Liver (tissue), 8 donors: ENCODE measurements at regions not wholly inside any gene's neighbourhood (a gene's known extent, or its start where the extent isn't known, plus 50 kb on each side); places are given as distances from the start of the nearest gene placed in this dataset.

ENCODE experiments used
- DNase-seq: peaks from one replicate; pipeline ENCODE4 v3.0.0-alpha.2; 2017; ENCODE audit warnings: low spot score
- H3K27ac ChIP-seq, 2 donors: one replicate each; pipeline ENCODE4 v1.7.0; 2013; ENCODE audit warnings: inconsistent platforms in 2 of 2, low read length in 2 of 2, control low read depth in 1 of 2, low read depth in 1 of 2, mild to moderate bottlenecking in 1 of 2
- H3K27me3 ChIP-seq, 4 donors: one replicate each; pipeline versions ENCODE4 v1.6.1 to v1.7.0; 2013; ENCODE audit warnings: low read length in 3 of 4, inconsistent platforms in 1 of 4, mild to moderate bottlenecking in 1 of 4, moderate library complexity in 1 of 4; ENCODE audit not compliant: control insufficient read depth in 4 of 4, insufficient read depth in 4 of 4
- H3K36me3 ChIP-seq, 4 donors: one replicate each; pipeline versions ENCODE4 v1.6.1 to v1.7.0; 2013; ENCODE audit warnings: low read length in 3 of 4, mild to moderate bottlenecking in 3 of 4, low read depth in 1 of 4, moderate library complexity in 1 of 4; ENCODE audit not compliant: control insufficient read depth in 4 of 4, insufficient read depth in 3 of 4
- H3K4me1 ChIP-seq, 4 donors: one replicate each; pipeline versions ENCODE4 v1.6.1 to v1.7.0; 2013; ENCODE audit warnings: low read length in 3 of 4, mild to moderate bottlenecking in 3 of 4, moderate library complexity in 1 of 4; ENCODE audit not compliant: control insufficient read depth in 4 of 4, insufficient read depth in 4 of 4
- H3K4me3 ChIP-seq, 3 donors: one replicate each; pipeline versions ENCODE4 v1.6.1 to v1.7.0; 2013; ENCODE audit warnings: low read length in 3 of 3, control low read depth in 1 of 3, low read depth in 1 of 3, mild to moderate bottlenecking in 1 of 3
- H3K9ac ChIP-seq, 2 donors: one replicate each; pipeline ENCODE4 v1.7.0; 2013; ENCODE audit warnings: low read length in 2 of 2, mild to moderate bottlenecking in 2 of 2, moderate library complexity in 2 of 2, control low read depth in 1 of 2, low read depth in 1 of 2
- H3K9me3 ChIP-seq, 4 donors: one replicate each; pipeline versions ENCODE4 v1.6.1 to v1.7.0; 2013; ENCODE audit warnings: low read length in 3 of 4; ENCODE audit not compliant: control insufficient read depth in 4 of 4
- ATF3 ChIP-seq: IDR thresholded peaks from 2 replicates; pipeline ENCODE4 v1.6.1; 2016; ENCODE audit warnings: antibody characterized with exemption
- EGR1 ChIP-seq, 2 donors: IDR thresholded peaks; 2 replicates each; pipeline ENCODE4 v1.6.1; 2016 to 2018; ENCODE audit warnings: antibody characterized with exemption in 2 of 2, low read depth in 2 of 2
- FOXA1 ChIP-seq: IDR thresholded peaks from 2 replicates; pipeline ENCODE4 v1.6.1; 2016; ENCODE audit warnings: antibody characterized with exemption
- FOXA2 ChIP-seq: IDR thresholded peaks from 2 replicates; pipeline ENCODE4 v1.6.1; 2016; ENCODE audit warnings: antibody characterized with exemption
- HNF4A ChIP-seq, 2 donors: conservative IDR thresholded peaks; 2 replicates each; pipeline ENCODE4 v1.6.1; 2016; ENCODE audit warnings: antibody characterized with exemption in 2 of 2, mild to moderate bottlenecking in 2 of 2
- HNF4G ChIP-seq: IDR thresholded peaks from 2 replicates; pipeline ENCODE4 v1.6.1; 2016; ENCODE audit warnings: antibody characterized with exemption
- JUND ChIP-seq, 2 donors: IDR thresholded peaks; 2 replicates each; pipeline ENCODE4 v1.6.1; 2016; ENCODE audit warnings: antibody characterized with exemption in 2 of 2
- NR2F2 ChIP-seq: IDR thresholded peaks from 2 replicates; pipeline ENCODE4 v1.6.1; 2016; ENCODE audit warnings: antibody characterized with exemption
- RAD21 ChIP-seq, 2 donors: IDR thresholded peaks; 2 replicates each; pipeline ENCODE4 v1.6.1; 2016; ENCODE audit warnings: antibody characterized with exemption in 2 of 2, mild to moderate bottlenecking in 2 of 2
- RXRA ChIP-seq, 2 donors: IDR thresholded peaks; 2 replicates each; pipeline ENCODE4 v1.6.1; 2017 to 2018; ENCODE audit warnings: antibody characterized with exemption in 2 of 2, mild to moderate bottlenecking in 1 of 2
- SP1 ChIP-seq: IDR thresholded peaks from 2 replicates; pipeline ENCODE4 v1.6.1; 2018; ENCODE audit warnings: antibody characterized with exemption, mild to moderate bottlenecking
- TAF1 ChIP-seq: conservative IDR thresholded peaks from 2 replicates; pipeline ENCODE4 v1.6.1; 2016; ENCODE audit warnings: antibody characterized with exemption, mild to moderate bottlenecking
- YY1 ChIP-seq: IDR thresholded peaks from 2 replicates; pipeline ENCODE4 v1.6.1; 2016; ENCODE audit warnings: antibody characterized with exemption, mild to moderate bottlenecking
- WGBS: extraction: QIAGEN DNeasy Blood & Tissue Kit; methylation state at CpG from one replicate; pipeline ENCODE4 v1.1.7; 2013; 5-methylcytosine and 5-hydroxymethylcytosine counted together
- TF ChIP-seq, protein P1 (sequence below): fragments of 150-350 bp; IDR thresholded peaks from 2 replicates; pipeline ENCODE4 v1.5.1; 2017; ENCODE audit warnings: improper control_type of control experiment, low read depth, low read length; ENCODE audit not compliant: missing input control
- TF ChIP-seq, protein P2 (sequence below): IDR thresholded peaks from 2 replicates; pipeline ENCODE4 v1.6.1; 2016; ENCODE audit warnings: antibody characterized with exemption
- TF ChIP-seq, protein P3 (sequence below): IDR thresholded peaks from 2 replicates; pipeline ENCODE4 v1.6.1; 2016; ENCODE audit warnings: antibody characterized with exemption
- donor health status: healthy.
- donor health status: healthy.
- donor health status: healthy.
- donor health status: healthy.
- donor health status: healthy.

- TF ChIP-seq, protein P1, sequence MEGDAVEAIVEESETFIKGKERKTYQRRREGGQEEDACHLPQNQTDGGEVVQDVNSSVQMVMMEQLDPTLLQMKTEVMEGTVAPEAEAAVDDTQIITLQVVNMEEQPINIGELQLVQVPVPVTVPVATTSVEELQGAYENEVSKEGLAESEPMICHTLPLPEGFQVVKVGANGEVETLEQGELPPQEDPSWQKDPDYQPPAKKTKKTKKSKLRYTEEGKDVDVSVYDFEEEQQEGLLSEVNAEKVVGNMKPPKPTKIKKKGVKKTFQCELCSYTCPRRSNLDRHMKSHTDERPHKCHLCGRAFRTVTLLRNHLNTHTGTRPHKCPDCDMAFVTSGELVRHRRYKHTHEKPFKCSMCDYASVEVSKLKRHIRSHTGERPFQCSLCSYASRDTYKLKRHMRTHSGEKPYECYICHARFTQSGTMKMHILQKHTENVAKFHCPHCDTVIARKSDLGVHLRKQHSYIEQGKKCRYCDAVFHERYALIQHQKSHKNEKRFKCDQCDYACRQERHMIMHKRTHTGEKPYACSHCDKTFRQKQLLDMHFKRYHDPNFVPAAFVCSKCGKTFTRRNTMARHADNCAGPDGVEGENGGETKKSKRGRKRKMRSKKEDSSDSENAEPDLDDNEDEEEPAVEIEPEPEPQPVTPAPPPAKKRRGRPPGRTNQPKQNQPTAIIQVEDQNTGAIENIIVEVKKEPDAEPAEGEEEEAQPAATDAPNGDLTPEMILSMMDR: no peak
- TF ChIP-seq EGR1 (IDR thresholded peaks at IDR 0.05; ENCODE audit: low read depth in 2 of 2) (no peak), HNF4G (no peak), FOXA2 (no peak), RXRA (IDR thresholded peaks at IDR 0.05) (no peak), ATF3 (no peak), TAF1 (no peak), YY1 (no peak), NR2F2 (no peak)
- TF ChIP-seq, protein P2, sequence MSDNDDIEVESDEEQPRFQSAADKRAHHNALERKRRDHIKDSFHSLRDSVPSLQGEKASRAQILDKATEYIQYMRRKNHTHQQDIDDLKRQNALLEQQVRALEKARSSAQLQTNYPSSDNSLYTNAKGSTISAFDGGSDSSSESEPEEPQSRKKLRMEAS: no peak
Measured at GRCh38 chr2:147711031-147711430, 133.8 kb upstream of the ACVR2A start (continued).

DNA sequence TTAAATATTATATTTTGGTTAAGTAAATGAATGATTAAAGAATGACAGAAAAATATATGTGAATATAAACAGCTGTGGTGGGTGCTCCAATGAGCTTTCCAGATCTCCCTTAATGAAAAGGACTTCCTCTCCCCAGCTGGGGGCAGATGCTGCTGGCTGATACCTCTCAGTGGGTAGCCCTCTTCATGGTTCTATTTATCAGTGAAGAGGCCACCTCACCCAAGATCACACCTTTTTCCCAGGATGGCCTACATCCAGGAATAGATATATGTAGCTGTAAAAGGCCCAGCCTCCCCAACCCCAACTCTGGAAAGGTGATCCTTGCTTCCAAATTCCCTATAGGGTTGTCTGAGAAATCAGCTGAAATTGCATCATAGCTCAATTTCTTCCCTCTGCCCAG lies 135.2 kb upstream of the ACVR2A start:
- no peak for DNase-seq
- H3K27me3 ChIP-seq: no peaks in the 10 kb centered on the region
- no peaks in the 10 kb centered on the region for H3K4me1 ChIP-seq
- H3K27ac ChIP-seq: no peak overlapping the region
- H3K9ac ChIP-seq: no peak overlapping the region
- H3K9me3 ChIP-seq: no peaks in the 10 kb centered on the region
- H3K4me3 ChIP-seq: no peak overlapping the region
- TF ChIP-seq, protein P2: no peak
- TF ChIP-seq HNF4A (conservative IDR thresholded peaks at IDR 0.05): no peak
- no peak for TF ChIP-seq EGR1 (IDR thresholded peaks at IDR 0.05; ENCODE audit: low read depth in 2 of 2)
- no peak for TF ChIP-seq HNF4G
- no peak for TF ChIP-seq SP1
- no peaks in the 10 kb centered on the region for H3K36me3 ChIP-seq

DNA sequence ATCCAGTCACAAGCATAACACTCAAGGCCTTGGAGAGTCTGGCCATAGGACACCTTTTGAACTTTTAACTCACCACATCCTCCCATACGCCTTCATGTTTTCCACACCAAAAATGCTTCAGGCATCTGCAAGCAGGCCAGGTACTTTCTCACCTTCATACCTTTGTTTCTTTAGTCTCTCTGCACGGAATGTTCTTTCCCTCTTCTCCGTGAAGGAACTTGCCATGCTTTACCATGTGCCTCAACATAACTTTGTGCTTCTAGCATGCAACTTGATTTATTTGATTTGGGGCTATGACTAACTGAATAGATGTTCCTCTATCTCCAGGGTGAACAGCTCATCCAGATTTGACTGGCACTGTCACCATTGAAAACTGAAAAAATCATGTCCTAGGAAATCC lies 141.7 kb upstream of the ACVR2A start:
- Histone ChIP-seq H3K36me3 (no peaks in the 10 kb centered on the region), H3K4me1 (no peaks in the 10 kb centered on the region), H3K27ac (no peak overlapping the region), H3K9ac (no peak overlapping the region), H3K27me3 (no peaks in the 10 kb centered on the region), H3K4me3 (no peak overlapping the region), H3K9me3 (no peaks in the 10 kb centered on the region)
- DNase-seq: no peak
- 57% methylated on average over 3 of the region's 3 CpGs for WGBS
- TF ChIP-seq RAD21 (IDR thresholded peaks at IDR 0.05): no peak
- no peak for TF ChIP-seq YY1
- TF ChIP-seq FOXA1: no peak
- no peak for TF ChIP-seq RXRA (IDR thresholded peaks at IDR 0.05)
- TF ChIP-seq TAF1: no peak
- TF ChIP-seq, protein P3, sequence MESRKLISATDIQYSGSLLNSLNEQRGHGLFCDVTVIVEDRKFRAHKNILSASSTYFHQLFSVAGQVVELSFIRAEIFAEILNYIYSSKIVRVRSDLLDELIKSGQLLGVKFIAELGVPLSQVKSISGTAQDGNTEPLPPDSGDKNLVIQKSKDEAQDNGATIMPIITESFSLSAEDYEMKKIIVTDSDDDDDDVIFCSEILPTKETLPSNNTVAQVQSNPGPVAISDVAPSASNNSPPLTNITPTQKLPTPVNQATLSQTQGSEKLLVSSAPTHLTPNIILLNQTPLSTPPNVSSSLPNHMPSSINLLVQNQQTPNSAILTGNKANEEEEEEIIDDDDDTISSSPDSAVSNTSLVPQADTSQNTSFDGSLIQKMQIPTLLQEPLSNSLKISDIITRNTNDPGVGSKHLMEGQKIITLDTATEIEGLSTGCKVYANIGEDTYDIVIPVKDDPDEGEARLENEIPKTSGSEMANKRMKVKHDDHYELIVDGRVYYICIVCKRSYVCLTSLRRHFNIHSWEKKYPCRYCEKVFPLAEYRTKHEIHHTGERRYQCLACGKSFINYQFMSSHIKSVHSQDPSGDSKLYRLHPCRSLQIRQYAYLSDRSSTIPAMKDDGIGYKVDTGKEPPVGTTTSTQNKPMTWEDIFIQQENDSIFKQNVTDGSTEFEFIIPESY: no peak
- no peak for TF ChIP-seq JUND (IDR thresholded peaks at IDR 0.05)
